ENCODE measurements at regions not wholly inside any gene's neighbourhood (a gene's known extent, or its start where the extent isn't known, plus 50 kb on each side); places are given as distances from the start of the nearest gene placed in this dataset.

- DNase-seq: no peak
Measured at GRCh38 chr10:57300718-57301117, 939.7 kb upstream of the ZWINT start.

- DNase-seq: no peak
Measured at GRCh38 chr10:57294698-57295097, 933.6 kb upstream of the ZWINT start.

- DNase-seq: no peak
Measured at GRCh38 chr10:57288754-57289153, 927.7 kb upstream of the ZWINT start.

GRCh38 chr10:57262892-57263291 lies 901.8 kb upstream of the ZWINT start:
- no peak for DNase-seq

GRCh38 chr10:57260175-57260574 lies 899.1 kb upstream of the ZWINT start:
- DNase-seq: no peak

- DNase-seq: no peak
Measured at GRCh38 chr10:57249615-57250281, 888.7 kb upstream of the ZWINT start.

GRCh38 chr10:57247271-57247670 lies 886.2 kb upstream of the ZWINT start:
- no peak for DNase-seq

GRCh38 chr10:57225920-57226319 lies 864.9 kb upstream of the ZWINT start:
- DNase-seq: no peak

- DNase-seq: no peak
Measured at GRCh38 chr10:57224811-57225210, 863.8 kb upstream of the ZWINT start.

GRCh38 chr10:57222603-57223002 lies 861.5 kb upstream of the ZWINT start:
- no peak for DNase-seq

- DNase-seq: no peak
Measured at GRCh38 chr10:57222129-57222528, 861.1 kb upstream of the ZWINT start.

GRCh38 chr10:57221674-57222073 lies 860.6 kb upstream of the ZWINT start:
- DNase-seq: no peak

GRCh38 chr10:57218382-57218781 lies 857.3 kb upstream of the ZWINT start:
- DNase-seq: no peak

GRCh38 chr10:57202356-57202755 lies 841.3 kb upstream of the ZWINT start:
- DNase-seq: no peak

- DNase-seq: no peak
Measured at GRCh38 chr10:57188846-57189245, 827.8 kb upstream of the ZWINT start.

- DNase-seq: no peak
Measured at GRCh38 chr10:57186201-57186600, 825.1 kb upstream of the ZWINT start.

- DNase-seq: no peak
Measured at GRCh38 chr10:57169597-57169996, 808.5 kb upstream of the ZWINT start.

GRCh38 chr10:57168611-57169240 lies 807.7 kb upstream of the ZWINT start:
- no peak for DNase-seq

GRCh38 chr10:57165671-57166070 lies 804.6 kb upstream of the ZWINT start:
- DNase-seq: no peak

GRCh38 chr10:57162231-57162630 lies 801.2 kb upstream of the ZWINT start:
- DNase-seq: no peak

- no peak for DNase-seq
Measured at GRCh38 chr10:57161157-57161556, 800.1 kb upstream of the ZWINT start.

- no peak for DNase-seq
Measured at GRCh38 chr10:57145548-57145947, 784.5 kb upstream of the ZWINT start.

- DNase-seq: no peak
Measured at GRCh38 chr10:57142925-57143576, 782.0 kb upstream of the ZWINT start.

GRCh38 chr10:57141708-57142107 lies 780.6 kb upstream of the ZWINT start:
- DNase-seq: no peak
